ENCODE measurements at regions not wholly inside any gene's neighbourhood (a gene's known extent, or its start where the extent isn't known, plus 50 kb on each side); places are given as distances from the start of the nearest gene placed in this dataset.
A peak's percentile ranks its signal among the peaks of the same experiment; 100 is the strongest.

- DNase-seq (ENCODE audit: low read depth, low spot score) = no peak
- Mint-ChIP-seq H3K27ac (ENCODE audit: unreplicated experiment) (no peak overlapping the region), H3K36me3 (ENCODE audit: low read depth) (peaks cover 9% of the 10 kb centered on the region), H3K4me3 (no peak overlapping the region), H3K9me3 (peaks cover 7% of the 10 kb centered on the region), H3K27me3 (ENCODE audit: low read depth) (no peaks in the 10 kb centered on the region), H3K4me1 (peaks cover 15% of the 10 kb centered on the region)
- no peak for TF ChIP-seq CTCF (conservative IDR thresholded peaks at IDR 0.05)
These were observed 162.2 kb downstream of the AHR start for GRCh38 chr7:17460665-17461064.

- no peak for DNase-seq (ENCODE audit: low read depth, low spot score)
- Mint-ChIP-seq H3K4me3 (no peak overlapping the region), H3K9me3 (peaks cover 8% of the 10 kb centered on the region), H3K36me3 (ENCODE audit: low read depth) (peaks cover 9% of the 10 kb centered on the region), H3K27ac (ENCODE audit: unreplicated experiment) (no peak overlapping the region), H3K27me3 (ENCODE audit: low read depth) (no peaks in the 10 kb centered on the region), H3K4me1 (peaks cover 22% of the 10 kb centered on the region)
- no peak for TF ChIP-seq CTCF (conservative IDR thresholded peaks at IDR 0.05)
These were observed 163.7 kb downstream of the AHR start for GRCh38 chr7:17462131-17462631.

GRCh38 chr7:17463511-17464085 lies 165.1 kb downstream of the AHR start:
- H3K36me3 Mint-ChIP-seq (ENCODE audit: low read depth) = peaks cover 5% of the 10 kb centered on the region
- no peak overlapping the region for H3K4me3 Mint-ChIP-seq
- peaks cover 7% of the 10 kb centered on the region for H3K9me3 Mint-ChIP-seq
- H3K27me3 Mint-ChIP-seq (ENCODE audit: low read depth) = no peaks in the 10 kb centered on the region
- H3K4me1 Mint-ChIP-seq = peaks cover 22% of the 10 kb centered on the region
- no peak for DNase-seq (ENCODE audit: low read depth, low spot score)
- TF ChIP-seq CTCF (conservative IDR thresholded peaks at IDR 0.05) = no peak
- no peak overlapping the region for H3K27ac Mint-ChIP-seq (ENCODE audit: unreplicated experiment)

GRCh38 chr7:17466216-17466615 lies 167.8 kb downstream of the AHR start:
- DNase-seq (ENCODE audit: low read depth, low spot score) = no peak
- Mint-ChIP-seq H3K27me3 (ENCODE audit: low read depth) (no peaks in the 10 kb centered on the region), H3K4me3 (no peak overlapping the region), H3K4me1 (peaks cover 22% of the 10 kb centered on the region), H3K9me3 (peaks cover 10% of the 10 kb centered on the region), H3K36me3 (ENCODE audit: low read depth) (peaks cover 3% of the 10 kb centered on the region), H3K27ac (ENCODE audit: unreplicated experiment) (peak overlapping the region; percentile 58)
- no peak for TF ChIP-seq CTCF (conservative IDR thresholded peaks at IDR 0.05)

- no peak for TF ChIP-seq CTCF (conservative IDR thresholded peaks at IDR 0.05)
- peaks cover 10% of the 10 kb centered on the region for H3K9me3 Mint-ChIP-seq
- no peak overlapping the region for H3K27ac Mint-ChIP-seq (ENCODE audit: unreplicated experiment)
- no peak overlapping the region for H3K4me3 Mint-ChIP-seq
- no peak for DNase-seq (ENCODE audit: low read depth, low spot score)
- H3K27me3 Mint-ChIP-seq (ENCODE audit: low read depth) = no peaks in the 10 kb centered on the region
- peaks cover 14% of the 10 kb centered on the region for H3K4me1 Mint-ChIP-seq
- H3K36me3 Mint-ChIP-seq (ENCODE audit: low read depth) = peaks cover 3% of the 10 kb centered on the region
These were observed 169.0 kb downstream of the AHR start for GRCh38 chr7:17467386-17467945.

Data from neural crest cell (in vitro differentiated cells).